GM18868 (cell line): ENCODE measurements at regions not wholly inside any gene's neighbourhood (a gene's known extent, or its start where the extent isn't known, plus 50 kb on each side); places are given as distances from the start of the nearest gene placed in this dataset.
"Not testable (repeated sequence)": the region's sequence is repeated elsewhere in the genome, so short reads cannot be mapped to it uniquely, and the experiment has no call there.

Experiments
- ATAC-seq: cut with Tn5 transposase; IDR thresholded peaks from one replicate; pipeline ENCODE4 v1.9.1; 2021; ENCODE audit warnings: mild to moderate bottlenecking, moderate library complexity; ENCODE audit not compliant: unreplicated experiment

- ATAC-seq = no peak
Observed at GRCh38 chr3:137820366-137820765, 56.3 kb downstream of the SOX14 start.

DNA sequence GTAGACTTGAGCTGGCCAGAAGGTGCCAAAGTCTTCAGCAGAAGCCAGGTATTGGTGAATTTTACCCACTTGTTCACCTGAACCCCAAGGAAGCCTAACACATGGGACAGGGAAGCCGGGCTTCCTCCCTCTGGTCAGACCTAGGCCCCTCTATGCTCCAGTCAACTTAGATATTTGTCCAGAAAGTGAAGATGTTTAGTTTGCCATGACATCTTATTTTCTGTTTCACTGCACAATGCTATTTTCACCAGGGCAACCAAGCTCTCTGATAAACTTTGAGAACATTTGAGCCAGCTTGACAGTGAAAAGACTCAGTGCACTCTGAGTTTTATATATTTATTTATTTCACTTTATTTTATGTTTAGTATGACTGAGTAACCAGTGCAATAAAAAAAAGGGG, 71.0 kb downstream of the SOX14 start:
- no peak for ATAC-seq

DNA sequence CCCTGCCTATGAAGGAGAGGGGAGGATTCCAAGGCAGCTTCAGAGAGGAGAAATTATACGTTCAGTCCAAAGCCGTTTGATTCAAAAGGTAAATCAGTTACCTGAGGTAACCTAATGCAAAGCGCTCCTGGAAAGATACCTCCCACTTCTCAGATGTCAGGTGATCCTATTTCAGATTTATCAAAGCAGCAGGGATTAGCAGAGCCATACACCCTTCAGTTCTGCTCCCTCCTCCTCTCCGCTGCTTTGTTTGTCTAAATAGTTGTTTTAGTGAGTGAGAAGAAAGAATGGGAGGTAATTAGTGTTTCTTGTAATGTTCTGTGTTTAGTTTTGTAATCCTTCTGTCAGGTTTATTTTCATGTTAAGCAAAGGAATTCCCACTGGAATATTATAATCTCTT, 81.1 kb downstream of the SOX14 start:
- no peak for ATAC-seq

GRCh38 chr3:137845666-137846065, 81.6 kb downstream of the SOX14 start:
- no peak for ATAC-seq

- ATAC-seq = no peak
Observed at GRCh38 chr3:137852391-137852830, 88.3 kb downstream of the SOX14 start.

DNA sequence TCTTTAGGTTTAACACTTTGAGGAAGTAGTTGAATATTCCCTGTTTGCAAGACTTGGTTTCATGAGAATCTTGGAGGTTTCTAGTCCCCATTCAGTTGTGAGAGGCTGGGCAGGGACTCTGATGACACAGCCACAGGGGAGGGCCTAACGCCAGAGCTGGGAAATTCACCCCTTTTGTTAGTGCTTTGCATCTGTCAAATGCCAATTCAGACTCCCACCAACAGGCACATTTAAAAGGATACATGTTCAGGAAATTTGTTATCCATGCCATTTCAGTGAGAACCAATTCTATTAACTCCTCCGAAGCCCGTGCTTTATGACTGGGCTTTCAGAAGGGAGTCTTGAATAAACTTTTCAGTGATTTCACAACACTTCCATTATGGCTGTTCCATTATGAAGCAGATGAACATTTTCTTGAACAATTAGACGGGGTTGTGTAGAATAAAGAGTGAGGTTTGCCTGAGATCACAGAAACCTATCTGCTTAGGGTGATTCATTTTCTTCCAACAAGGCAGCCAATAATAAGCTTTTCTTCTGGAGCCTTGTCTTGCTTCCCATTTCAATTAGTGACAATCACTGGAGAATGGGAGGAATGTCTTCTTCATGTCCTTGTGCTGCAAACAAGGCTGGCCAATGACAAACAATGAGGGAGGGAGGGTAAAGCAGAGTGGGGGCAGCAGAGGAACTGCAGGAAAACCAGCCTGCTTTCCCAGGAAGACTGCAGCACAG, 90.6 kb downstream of the SOX14 start:
- no peak for ATAC-seq

GRCh38 chr3:137866001-137866400, 101.9 kb downstream of the SOX14 start:
- ATAC-seq = no peak

GRCh38 chr3:137866933-137867332, 102.8 kb downstream of the SOX14 start:
- no peak for ATAC-seq

- no peak for ATAC-seq
Observed at GRCh38 chr3:137867611-137868010, 103.5 kb downstream of the SOX14 start.

DNA sequence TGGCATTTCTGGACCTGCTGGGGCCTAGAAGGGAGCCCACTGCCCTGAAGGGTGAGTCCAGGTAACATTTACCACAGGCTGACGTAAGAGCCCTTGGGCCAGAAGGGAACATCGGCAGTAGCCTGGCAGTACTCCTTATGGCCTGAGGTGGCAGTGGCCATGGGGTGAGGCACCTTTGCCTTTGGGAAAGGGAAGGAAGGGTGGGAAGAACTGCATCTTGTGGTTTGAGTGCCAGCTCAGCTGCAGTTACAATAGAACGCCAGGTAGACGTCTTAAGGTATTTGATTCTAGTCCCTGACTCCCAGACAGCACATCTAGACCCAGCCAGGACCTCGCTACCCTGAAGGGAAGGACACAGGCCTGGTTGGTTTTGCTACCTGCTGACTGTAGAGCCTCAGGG, 104.9 kb downstream of the SOX14 start:
- ATAC-seq = no peak

GRCh38 chr3:137872589-137872988, 108.5 kb downstream of the SOX14 start:
- ATAC-seq = not testable (repeated sequence)

GRCh38 chr3:137896842-137897241, 113.1 kb upstream of the CLDN18 start:
- not testable (repeated sequence) for ATAC-seq

- ATAC-seq = no peak
Observed at GRCh38 chr3:137906985-137907649, 102.8 kb upstream of the CLDN18 start.

DNA sequence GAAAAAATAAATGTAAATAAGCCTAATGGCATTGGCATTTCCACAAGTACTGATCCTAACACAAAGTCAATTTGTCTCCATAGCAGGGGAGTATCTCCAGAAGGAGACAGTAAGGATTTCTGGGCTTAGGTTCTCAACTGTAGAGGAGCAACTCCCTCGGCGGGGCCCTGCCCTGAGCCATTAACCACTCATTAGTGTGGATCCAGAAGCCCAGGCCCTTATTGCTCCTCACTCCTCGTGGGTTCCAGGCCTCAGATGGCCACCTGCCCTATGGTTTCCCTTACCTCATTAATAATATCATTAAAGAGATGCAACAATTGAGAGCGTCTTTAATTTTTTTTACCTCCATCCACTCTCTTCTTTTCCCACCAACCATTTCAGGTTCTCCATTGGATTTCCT, 85.3 kb upstream of the CLDN18 start:
- ATAC-seq = no peak

- ATAC-seq = no peak
Observed at GRCh38 chr3:137925080-137925479, 84.9 kb upstream of the CLDN18 start.

- ATAC-seq = no peak
Observed at GRCh38 chr3:137926991-137927390, 83.0 kb upstream of the CLDN18 start.

GRCh38 chr3:137930976-137931375, 79.0 kb upstream of the CLDN18 start:
- ATAC-seq = no peak

DNA sequence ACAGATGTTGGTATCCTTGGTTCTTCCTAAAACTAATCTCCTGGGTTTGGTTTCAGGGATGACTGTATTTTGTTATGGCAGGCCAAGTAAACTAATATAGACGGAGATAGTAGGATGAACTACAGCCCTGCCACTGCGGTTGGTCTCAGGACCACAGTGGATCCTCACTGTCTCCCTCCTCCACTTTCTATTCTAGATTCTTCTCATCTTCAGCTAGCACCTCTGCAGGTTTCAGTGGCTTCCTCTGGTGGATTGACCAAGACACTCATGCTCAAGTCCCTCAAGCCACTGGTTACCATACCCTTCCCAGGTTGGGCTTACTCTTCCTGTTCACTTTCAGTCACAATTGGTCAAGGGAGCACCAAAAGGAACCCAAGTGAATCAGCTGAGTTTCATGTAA, 71.1 kb upstream of the CLDN18 start:
- ATAC-seq = no peak

- no peak for ATAC-seq
Observed at GRCh38 chr3:137944593-137944992, 65.4 kb upstream of the CLDN18 start.

DNA sequence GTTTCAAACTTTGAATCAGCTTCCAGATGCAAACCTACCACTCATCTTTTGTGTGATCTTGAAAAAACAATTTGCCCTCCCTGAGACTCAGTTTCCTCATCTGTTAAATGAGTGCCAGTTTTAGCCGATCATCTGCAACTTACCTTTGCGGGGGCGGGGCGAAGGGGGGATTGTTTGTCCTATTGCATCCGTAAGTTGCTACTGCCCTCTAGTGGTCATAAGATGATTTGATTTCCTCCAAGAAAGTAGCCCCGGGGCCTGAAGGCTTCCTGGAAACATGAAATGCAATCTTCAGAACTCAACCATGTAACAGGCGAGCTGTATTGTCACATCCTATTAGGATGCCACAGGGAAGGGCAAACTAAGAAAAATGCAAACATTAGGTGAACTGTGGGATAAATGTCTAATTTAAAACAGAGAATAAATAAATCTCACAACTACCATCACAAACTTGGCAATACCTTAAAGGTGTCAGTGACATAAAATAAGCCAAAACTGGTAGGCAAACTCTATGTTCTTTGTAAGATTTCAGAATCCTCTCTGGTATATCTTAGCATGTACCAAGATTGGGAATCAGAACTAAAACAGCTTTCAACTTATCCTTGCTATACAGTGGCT, 63.5 kb upstream of the CLDN18 start:
- peak; percentile 74 for ATAC-seq

DNA sequence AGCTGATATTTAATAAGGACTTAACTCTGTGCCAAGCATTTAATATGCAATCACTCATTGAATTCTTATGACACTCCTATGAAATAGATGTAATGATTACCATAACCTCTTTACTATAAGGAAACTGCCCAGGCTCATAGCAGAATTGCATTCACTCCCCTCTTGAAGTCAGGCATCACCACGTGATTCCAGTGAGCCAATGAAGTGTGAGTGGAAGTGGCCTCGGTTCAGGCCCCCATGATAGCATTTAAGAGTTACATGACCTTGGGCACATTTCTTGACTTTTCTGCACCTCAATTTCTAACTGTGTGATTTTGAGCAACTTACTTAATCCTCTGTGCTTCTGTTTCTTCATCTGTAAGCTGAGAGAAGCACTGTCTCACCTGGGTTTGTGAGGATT, 62.8 kb upstream of the CLDN18 start:
- no peak for ATAC-seq

DNA sequence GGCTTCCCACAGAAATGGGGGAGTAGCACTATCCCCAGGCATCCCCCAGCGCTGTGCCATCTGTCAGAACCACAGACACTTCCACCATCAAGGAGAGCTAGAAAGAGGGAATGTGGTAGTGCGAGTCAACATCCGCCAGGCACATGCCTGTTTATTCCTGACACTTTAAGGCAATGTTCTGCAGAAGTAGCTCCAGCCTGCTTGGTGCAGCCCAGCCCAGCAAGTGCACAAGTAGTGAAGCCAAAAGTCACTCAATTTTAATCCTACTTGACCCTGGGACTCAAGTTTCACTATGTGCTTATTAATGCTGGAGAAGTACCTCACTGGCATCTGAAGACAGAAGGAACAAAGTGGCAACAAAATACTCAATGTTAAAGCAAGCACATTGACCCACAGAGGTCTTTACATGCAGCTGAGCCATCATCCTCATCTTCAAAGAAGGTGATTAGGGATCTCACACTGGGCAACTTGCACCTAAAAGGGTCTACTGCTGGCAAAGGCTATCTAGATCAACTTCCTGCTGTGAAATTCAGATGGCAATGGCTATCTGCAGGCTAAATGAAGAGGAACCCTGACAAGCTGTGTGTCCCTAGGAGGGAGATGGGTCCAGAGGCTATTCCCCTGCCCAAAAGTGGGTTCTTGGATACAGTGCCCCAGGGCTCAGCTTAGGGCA, 61.4 kb upstream of the CLDN18 start:
- ATAC-seq = no peak
